ENCODE measurements at regions not wholly inside any gene's neighbourhood (a gene's known extent, or its start where the extent isn't known, plus 50 kb on each side); places are given as distances from the start of the nearest gene placed in this dataset.

- intact Hi-C loops (cut with DNase I; ENCODE audit: low total_unique reads): no loop called here
- no peak overlapping the region for H3K4me3 ChIP-seq
- DNase-seq: no peak
- TF ChIP-seq CTCF (IDR thresholded peaks at IDR 0.05): no peak
- no peaks in the 10 kb centered on the region for H3K36me3 ChIP-seq
- H3K27ac ChIP-seq: no peak overlapping the region
- H3K9me3 ChIP-seq: no peaks in the 10 kb centered on the region
- no peaks in the 10 kb centered on the region for H3K27me3 ChIP-seq
- no peaks in the 10 kb centered on the region for H3K4me1 ChIP-seq
Observed at GRCh38 chr15:39394496-39394895, 186.4 kb upstream of the THBS1 start.

GRCh38 chr15:39396979-39397615 is 183.8 kb upstream of the THBS1 start:
- H3K4me3 ChIP-seq: no peak overlapping the region
- no peaks in the 10 kb centered on the region for H3K4me1 ChIP-seq
- intact Hi-C loops (cut with DNase I; ENCODE audit: low total_unique reads): no loop called here
- no peaks in the 10 kb centered on the region for H3K27me3 ChIP-seq
- no peak for DNase-seq
- H3K9me3 ChIP-seq: no peaks in the 10 kb centered on the region
- H3K27ac ChIP-seq: no peak overlapping the region
- no peak for TF ChIP-seq CTCF (IDR thresholded peaks at IDR 0.05)
- no peaks in the 10 kb centered on the region for H3K36me3 ChIP-seq

- no peak for DNase-seq
- no peak overlapping the region for H3K4me3 ChIP-seq
- H3K9me3 ChIP-seq: no peaks in the 10 kb centered on the region
- no peak for TF ChIP-seq CTCF (IDR thresholded peaks at IDR 0.05)
- no peaks in the 10 kb centered on the region for H3K36me3 ChIP-seq
- H3K4me1 ChIP-seq: no peaks in the 10 kb centered on the region
- no peak overlapping the region for H3K27ac ChIP-seq
- intact Hi-C loops (cut with DNase I; ENCODE audit: low total_unique reads): no loop called here
- H3K27me3 ChIP-seq: no peaks in the 10 kb centered on the region
Observed at GRCh38 chr15:39397883-39398282, 183.0 kb upstream of the THBS1 start.

- Histone ChIP-seq H3K9me3 (no peaks in the 10 kb centered on the region), H3K4me1 (no peaks in the 10 kb centered on the region), H3K4me3 (no peak overlapping the region), H3K27me3 (no peaks in the 10 kb centered on the region), H3K36me3 (no peaks in the 10 kb centered on the region), H3K27ac (no peak overlapping the region)
- no peak for TF ChIP-seq CTCF (IDR thresholded peaks at IDR 0.05)
- DNase-seq: no peak
- intact Hi-C loops (cut with DNase I; ENCODE audit: low total_unique reads): no loop called here
Observed at GRCh38 chr15:39399600-39399999, 181.3 kb upstream of the THBS1 start.

- Histone ChIP-seq H3K27ac (no peak overlapping the region), H3K4me1 (no peaks in the 10 kb centered on the region), H3K27me3 (no peaks in the 10 kb centered on the region), H3K36me3 (no peaks in the 10 kb centered on the region), H3K4me3 (no peak overlapping the region), H3K9me3 (no peaks in the 10 kb centered on the region)
- no peak for TF ChIP-seq CTCF (IDR thresholded peaks at IDR 0.05)
- DNase-seq: no peak
- intact Hi-C loops (cut with DNase I; ENCODE audit: low total_unique reads): no loop called here
Observed at GRCh38 chr15:39400002-39400401, 180.9 kb upstream of the THBS1 start.
